HG03460 (cell line): ENCODE measurements at regions not wholly inside any gene's neighbourhood (a gene's known extent, or its start where the extent isn't known, plus 50 kb on each side); places are given as distances from the start of the nearest gene placed in this dataset.
A peak's percentile ranks its signal among the peaks of the same experiment; 100 is the strongest.
"Not testable (repeated sequence)": the region's sequence is repeated elsewhere in the genome, so short reads cannot be mapped to it uniquely, and the experiment has no call there.

ENCODE experiments used
- ATAC-seq: cut with Tn5 transposase; IDR thresholded peaks from one replicate; pipeline ENCODE4 v1.9.1; 2021; ENCODE audit not compliant: unreplicated experiment

DNA sequence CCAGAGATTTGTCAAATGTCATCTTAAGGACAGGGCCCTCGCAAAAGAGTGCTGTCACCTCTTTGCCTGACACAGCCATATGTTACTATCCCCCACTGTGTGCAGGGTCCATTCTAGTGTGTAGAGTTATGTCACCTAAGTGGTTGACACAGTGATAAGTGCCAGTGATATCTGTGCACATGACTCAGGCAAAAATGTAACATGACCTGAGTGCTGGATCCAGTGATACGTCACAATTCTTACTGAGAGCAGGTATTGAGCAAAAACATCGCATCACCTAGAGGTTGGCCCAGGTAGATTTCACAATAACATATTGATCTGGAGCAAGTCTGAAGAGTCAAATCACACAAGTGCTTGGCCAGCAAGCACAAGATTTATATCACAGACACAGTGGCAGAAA is 100.5 kb upstream of the BPY2 start:
- ATAC-seq: not testable (repeated sequence)

DNA sequence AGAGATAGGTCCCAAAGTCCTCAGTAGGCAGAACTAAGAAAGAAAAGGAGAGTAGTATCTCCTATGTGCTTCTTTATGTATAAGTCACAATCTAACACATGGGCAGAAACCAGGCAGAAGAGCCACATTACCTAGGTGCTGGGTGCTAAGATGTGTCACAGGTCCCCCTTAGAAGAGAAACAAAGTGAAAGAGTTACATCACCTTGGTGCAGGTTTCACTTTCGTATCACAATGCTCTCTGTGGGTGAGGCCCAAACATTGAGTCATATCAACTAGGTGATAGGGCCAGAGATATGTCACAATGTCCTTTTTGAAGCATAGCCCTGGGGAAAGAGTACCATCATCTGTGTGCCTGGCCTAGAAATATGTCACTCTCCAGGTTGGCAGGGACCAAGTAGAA is 96.1 kb upstream of the BPY2 start:
- peak; percentile 96 for ATAC-seq

DNA sequence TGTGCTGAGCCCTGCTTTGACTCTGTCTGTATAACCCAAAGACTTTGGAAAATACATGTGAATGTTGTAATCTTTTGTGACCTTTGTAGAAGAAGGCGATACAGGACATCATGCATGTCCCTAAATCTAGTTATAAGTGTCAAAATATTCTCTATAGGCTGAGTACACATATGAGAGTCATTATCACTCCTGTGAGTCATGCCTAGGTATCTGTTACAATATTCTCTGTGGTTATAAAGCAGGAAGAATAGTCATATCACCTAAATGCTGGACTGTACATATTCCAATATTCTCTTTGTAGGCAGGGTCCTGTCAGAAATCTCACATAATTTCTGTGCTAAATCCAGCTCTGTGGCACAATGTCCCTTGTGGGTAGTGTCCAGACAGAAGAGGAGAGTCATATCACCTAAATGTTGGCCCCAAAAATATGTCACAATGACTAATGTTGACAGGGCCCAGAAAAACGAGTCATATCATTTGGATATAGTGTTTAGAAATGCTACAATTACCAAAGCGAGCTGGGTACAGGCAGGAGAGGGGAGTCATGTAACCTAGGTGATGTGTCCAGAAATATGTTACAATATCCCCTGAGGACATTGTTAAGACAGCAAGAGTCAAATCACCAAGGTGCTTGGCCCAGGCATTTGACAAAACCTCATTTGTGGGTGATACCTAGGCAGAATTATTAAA is 80.4 kb upstream of the BPY2 start:
- ATAC-seq: not testable (repeated sequence)

DNA sequence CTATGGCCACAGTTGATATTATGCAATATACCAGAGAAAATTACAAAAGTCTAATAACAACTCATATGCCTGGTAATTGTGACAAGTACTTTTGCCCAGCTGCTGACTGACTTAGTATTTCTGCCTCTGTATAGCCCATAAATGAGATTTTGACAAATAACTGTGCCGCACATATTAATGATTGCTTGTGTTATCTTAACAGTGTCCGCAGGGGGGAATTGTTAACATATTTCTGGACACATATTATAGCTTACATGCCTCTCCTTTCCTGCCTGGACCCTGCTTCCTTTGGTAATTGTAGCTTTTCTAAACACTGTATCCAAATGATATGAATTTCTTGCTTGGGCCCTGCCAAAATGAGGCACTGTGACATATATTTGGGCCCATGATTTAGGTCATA is 69.0 kb upstream of the BPY2 start:
- ATAC-seq: not testable (repeated sequence)

DNA sequence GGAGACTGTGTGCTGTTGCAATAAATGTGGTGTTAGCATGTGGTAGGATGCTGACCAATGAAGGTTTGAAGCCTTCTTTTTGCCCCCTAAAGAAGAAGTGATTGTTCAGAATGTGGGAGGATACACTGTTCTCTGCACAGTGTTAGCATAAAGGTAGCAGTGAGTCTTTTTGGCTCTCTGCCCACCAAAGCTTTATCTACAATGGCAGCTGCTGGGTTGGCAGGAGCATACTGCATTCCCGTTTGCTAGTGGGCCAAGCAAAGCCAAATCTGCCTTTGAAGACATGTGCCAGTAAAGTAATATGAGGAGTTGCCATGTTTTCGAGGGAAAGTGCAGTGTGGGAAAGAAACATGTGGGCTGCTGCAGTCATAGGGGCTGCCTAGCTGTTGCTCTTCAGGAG is 56.4 kb upstream of the BPY2 start:
- ATAC-seq: not testable (repeated sequence)

DNA sequence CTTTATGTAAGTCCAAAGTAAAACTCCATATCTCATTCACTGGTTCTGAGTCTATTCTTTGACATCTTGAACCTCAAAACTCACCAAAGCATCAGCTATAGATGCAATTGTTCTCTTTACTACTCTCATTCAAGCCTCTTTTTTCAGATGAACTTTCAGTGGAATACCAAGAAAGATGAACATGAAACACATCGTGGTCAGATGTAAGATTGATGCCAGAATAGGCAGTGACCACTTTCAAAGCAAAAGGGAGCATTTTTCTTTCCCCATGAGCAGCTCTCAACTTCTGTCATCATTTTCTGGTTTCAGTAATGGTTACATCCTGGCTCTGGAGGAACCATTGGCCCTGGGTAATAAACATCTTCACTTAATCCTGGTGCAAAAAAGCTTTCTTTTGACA is 50.6 kb upstream of the BPY2 start:
- ATAC-seq: peak; percentile 52
